ENCODE measurements at regions not wholly inside any gene's neighbourhood (a gene's known extent, or its start where the extent isn't known, plus 50 kb on each side); places are given as distances from the start of the nearest gene placed in this dataset.

GRCh38 chr2:160941290-160941846 is 218.9 kb upstream of the TANK start:
- TF ChIP-seq CTCF (IDR thresholded peaks at IDR 0.05; ENCODE audit: insufficient read depth, low read length): no peak
- no peak for TF ChIP-seq POLR2AphosphoS5 (IDR thresholded peaks at IDR 0.05; ENCODE audit: low read depth)
- TF ChIP-seq REST (IDR thresholded peaks at IDR 0.05; ENCODE audit: insufficient replicate concordance, low read depth): no peak
